T-helper 1 cell treated with Interleukin-12 subunit alpha and Interleukin-12 subunit beta and Interleukin-4 antibody, amounts not matched to agents 30 μg/mL and 1 μg/mL, for 36 hours (primary cell): ENCODE measurements at regions not wholly inside any gene's neighbourhood (a gene's known extent, or its start where the extent isn't known, plus 50 kb on each side); places are given as distances from the start of the nearest gene placed in this dataset.
"Not testable (repeated sequence)": the region's sequence is repeated elsewhere in the genome, so short reads cannot be mapped to it uniquely, and the experiment has no call there.

Source experiments
- H3K27ac Mint-ChIP-seq: one replicate; pipeline ENCODE4 v1.8.0; 2021; ENCODE audit warnings: mild to moderate bottlenecking, mixed read lengths
- H3K27me3 Mint-ChIP-seq: one replicate; pipeline ENCODE4 v1.8.0; 2021; ENCODE audit warnings: low read depth, mixed read lengths
- H3K36me3 Mint-ChIP-seq: one replicate; pipeline ENCODE4 v1.8.0; 2021; ENCODE audit warnings: low read depth, mixed read lengths
- H3K4me1 Mint-ChIP-seq: one replicate; pipeline ENCODE4 v1.8.0; 2021; ENCODE audit warnings: low read depth, mixed read lengths
- H3K4me3 Mint-ChIP-seq: one replicate; pipeline ENCODE4 v1.8.0; 2021; ENCODE audit warnings: mild to moderate bottlenecking, moderate library complexity, mixed read lengths
- H3K9me3 Mint-ChIP-seq: one replicate; pipeline ENCODE4 v1.8.0; 2021; ENCODE audit warnings: mixed read lengths

GRCh38 chr7:66528652-66529051 is 100.0 kb upstream of the KCTD7 start:
- H3K36me3 Mint-ChIP-seq: peaks cover 1% of the 10 kb centered on the region
- no peaks in the 10 kb centered on the region for H3K27me3 Mint-ChIP-seq
- no peak overlapping the region for H3K27ac Mint-ChIP-seq
- H3K4me3 Mint-ChIP-seq: no peak overlapping the region
- H3K4me1 Mint-ChIP-seq: no peaks in the 10 kb centered on the region
- H3K9me3 Mint-ChIP-seq: no peaks in the 10 kb centered on the region

- no peaks in the 10 kb centered on the region for H3K9me3 Mint-ChIP-seq
- peaks cover 1% of the 10 kb centered on the region for H3K36me3 Mint-ChIP-seq
- H3K4me3 Mint-ChIP-seq: no peak overlapping the region
- H3K27ac Mint-ChIP-seq: no peak overlapping the region
- H3K27me3 Mint-ChIP-seq: no peaks in the 10 kb centered on the region
- H3K4me1 Mint-ChIP-seq: no peaks in the 10 kb centered on the region
These were observed 98.6 kb upstream of the KCTD7 start for GRCh38 chr7:66529883-66530610.

GRCh38 chr7:66535414-66536329 is 93.0 kb upstream of the KCTD7 start:
- Mint-ChIP-seq H3K9me3 (no peaks in the 10 kb centered on the region), H3K27ac (no peak overlapping the region), H3K36me3 (peaks cover 3% of the 10 kb centered on the region), H3K27me3 (no peaks in the 10 kb centered on the region), H3K4me3 (no peak overlapping the region), H3K4me1 (no peaks in the 10 kb centered on the region)

DNA sequence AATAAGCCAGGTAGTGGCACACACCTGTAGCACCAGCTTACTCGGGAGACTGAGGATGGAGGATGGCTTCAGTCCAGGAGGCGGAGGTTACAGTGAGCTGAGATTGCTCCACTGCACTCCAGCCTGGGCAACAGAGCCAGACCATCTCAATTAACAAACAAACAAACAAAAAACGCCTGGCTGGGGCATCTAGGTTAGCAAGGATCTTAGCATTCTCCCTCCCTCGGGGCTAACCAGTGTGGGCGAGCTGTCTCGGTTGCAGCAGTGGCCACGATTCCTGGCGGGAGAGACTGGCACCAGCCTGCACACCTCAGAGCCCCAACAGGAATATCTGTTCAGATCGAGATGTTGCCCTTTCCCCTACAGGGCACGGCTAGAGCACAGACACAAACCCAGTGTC is 91.3 kb upstream of the KCTD7 start:
- Mint-ChIP-seq H3K27ac (no peak overlapping the region), H3K27me3 (no peaks in the 10 kb centered on the region), H3K4me3 (no peak overlapping the region), H3K36me3 (peaks cover 3% of the 10 kb centered on the region), H3K9me3 (no peaks in the 10 kb centered on the region), H3K4me1 (no peaks in the 10 kb centered on the region)

- Mint-ChIP-seq H3K36me3 (peaks cover 1% of the 10 kb centered on the region), H3K27ac (no peak overlapping the region), H3K4me1 (peaks cover 3% of the 10 kb centered on the region), H3K27me3 (no peaks in the 10 kb centered on the region), H3K9me3 (no peaks in the 10 kb centered on the region), H3K4me3 (no peak overlapping the region)
These were observed 90.8 kb upstream of the KCTD7 start for GRCh38 chr7:66537876-66538275.

- Mint-ChIP-seq H3K4me3 (no peak overlapping the region), H3K9me3 (no peaks in the 10 kb centered on the region), H3K36me3 (peaks cover 1% of the 10 kb centered on the region), H3K27me3 (no peaks in the 10 kb centered on the region), H3K27ac (no peak overlapping the region), H3K4me1 (peaks cover 3% of the 10 kb centered on the region)
These were observed 89.4 kb upstream of the KCTD7 start for GRCh38 chr7:66539264-66539623.

GRCh38 chr7:66539902-66540375 is 88.7 kb upstream of the KCTD7 start:
- peaks cover 3% of the 10 kb centered on the region for H3K4me1 Mint-ChIP-seq

DNA sequence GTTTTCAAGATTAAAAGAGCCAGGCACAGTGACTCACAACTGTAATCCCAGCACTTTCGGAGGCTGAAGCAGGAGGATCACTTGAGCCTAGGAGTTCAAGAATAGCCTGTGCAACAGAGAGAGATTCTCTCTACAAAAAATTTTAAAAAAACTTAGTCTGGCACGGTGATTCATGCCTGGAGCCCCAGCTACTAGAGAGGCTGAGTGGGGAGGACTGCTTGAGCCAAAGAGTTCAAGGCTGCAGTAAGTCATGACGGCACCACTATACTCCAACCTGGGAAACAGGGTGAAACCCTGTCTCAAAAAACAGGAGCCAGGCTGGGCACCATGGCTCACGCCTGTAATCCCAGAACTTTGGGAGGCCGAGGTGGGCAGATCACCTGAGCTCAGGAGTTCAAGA is 86.6 kb upstream of the KCTD7 start:
- Mint-ChIP-seq H3K4me1 (peaks cover 3% of the 10 kb centered on the region), H3K9me3 (no peaks in the 10 kb centered on the region), H3K36me3 (peaks cover 2% of the 10 kb centered on the region), H3K4me3 (no peak overlapping the region), H3K27ac (no peak overlapping the region), H3K27me3 (no peaks in the 10 kb centered on the region)

More at GRCh38 chr7:66539902-66540375, 88.7 kb upstream of the KCTD7 start:
- Mint-ChIP-seq H3K27ac (no peak overlapping the region), H3K4me3 (no peak overlapping the region), H3K27me3 (no peaks in the 10 kb centered on the region), H3K36me3 (peaks cover 1% of the 10 kb centered on the region), H3K9me3 (no peaks in the 10 kb centered on the region)

DNA sequence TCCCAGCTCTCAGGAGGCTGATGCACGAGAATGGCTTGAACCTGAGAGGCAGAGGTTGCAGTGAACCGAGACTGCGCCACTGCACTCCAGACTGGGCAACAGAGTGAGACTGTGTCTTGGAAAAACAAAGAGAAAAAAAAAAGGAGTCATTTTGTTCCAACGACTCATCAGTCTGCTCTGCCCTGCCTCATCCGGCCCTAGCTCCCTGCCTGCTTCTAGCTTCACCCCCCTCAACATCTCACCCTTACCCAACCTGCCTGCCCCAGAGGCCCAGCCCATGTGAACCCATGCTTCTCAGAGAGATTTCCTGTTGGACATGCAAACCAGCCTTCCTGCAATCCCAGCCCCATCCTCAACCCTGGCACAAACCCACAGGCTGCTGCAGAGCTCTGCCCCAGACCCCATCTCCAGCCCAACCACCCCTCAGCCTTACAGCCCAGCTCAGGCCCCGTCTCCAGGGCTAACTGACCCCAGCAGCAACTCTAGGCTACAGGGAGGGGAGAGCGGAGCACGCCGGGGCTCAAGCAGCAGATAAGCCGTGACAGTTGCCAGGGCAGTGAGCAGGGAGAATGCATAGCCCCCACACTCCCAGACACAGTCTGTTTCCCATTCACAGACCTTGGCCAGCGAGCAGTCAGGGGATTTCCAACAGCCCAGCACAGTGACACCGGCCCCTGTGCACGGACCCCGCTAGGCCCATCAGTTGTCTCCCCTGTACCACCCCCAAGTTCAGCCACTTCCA is 86.0 kb upstream of the KCTD7 start:
- peaks cover 3% of the 10 kb centered on the region for H3K4me1 Mint-ChIP-seq
- no peaks in the 10 kb centered on the region for H3K27me3 Mint-ChIP-seq
- H3K9me3 Mint-ChIP-seq: no peaks in the 10 kb centered on the region
- H3K4me3 Mint-ChIP-seq: no peak overlapping the region
- H3K36me3 Mint-ChIP-seq: peaks cover 2% of the 10 kb centered on the region
- peak overlapping the region; percentile 57 for H3K27ac Mint-ChIP-seq

- no peaks in the 10 kb centered on the region for H3K27me3 Mint-ChIP-seq
- H3K27ac Mint-ChIP-seq: no peak overlapping the region
- no peak overlapping the region for H3K4me3 Mint-ChIP-seq
- H3K36me3 Mint-ChIP-seq: peaks cover 24% of the 10 kb centered on the region
- no peaks in the 10 kb centered on the region for H3K9me3 Mint-ChIP-seq
- no peaks in the 10 kb centered on the region for H3K4me1 Mint-ChIP-seq
These were observed 79.2 kb upstream of the KCTD7 start for GRCh38 chr7:66549466-66549865.

GRCh38 chr7:66553001-66553400 is 75.7 kb upstream of the KCTD7 start:
- Mint-ChIP-seq H3K27ac (no peak overlapping the region), H3K4me1 (no peaks in the 10 kb centered on the region), H3K36me3 (peaks cover 25% of the 10 kb centered on the region), H3K9me3 (no peaks in the 10 kb centered on the region), H3K27me3 (no peaks in the 10 kb centered on the region), H3K4me3 (no peak overlapping the region)

GRCh38 chr7:66553675-66554074 is 75.0 kb upstream of the KCTD7 start:
- H3K27ac Mint-ChIP-seq, H3K9me3 Mint-ChIP-seq, H3K4me1 Mint-ChIP-seq, H3K4me3 Mint-ChIP-seq, H3K27me3 Mint-ChIP-seq: not testable (repeated sequence)
- peaks cover 22% of the 10 kb centered on the region for H3K36me3 Mint-ChIP-seq

DNA sequence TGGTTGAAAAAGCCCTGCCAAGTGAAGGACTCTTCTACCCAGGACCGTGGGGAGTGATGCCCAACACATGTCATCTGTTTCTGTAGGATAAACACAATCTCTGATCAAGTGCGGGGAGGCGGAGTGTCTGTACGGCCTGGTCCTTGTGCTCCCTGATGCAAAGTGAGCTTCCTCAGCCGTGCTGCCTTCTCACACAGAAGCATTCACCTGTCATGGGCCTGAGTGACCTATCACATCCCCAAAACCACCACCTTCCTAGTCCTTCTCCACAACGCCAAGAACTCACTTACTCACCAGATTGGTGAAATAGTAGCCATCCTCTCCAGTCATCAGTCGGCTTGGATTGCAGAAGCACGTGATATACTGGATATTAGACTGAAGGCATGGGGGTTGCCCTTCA is 74.4 kb upstream of the KCTD7 start:
- not testable (repeated sequence) for H3K4me3 Mint-ChIP-seq, H3K9me3 Mint-ChIP-seq, H3K4me1 Mint-ChIP-seq, H3K27me3 Mint-ChIP-seq, H3K27ac Mint-ChIP-seq
- peaks cover 22% of the 10 kb centered on the region for H3K36me3 Mint-ChIP-seq

GRCh38 chr7:66554842-66555430 is 73.7 kb upstream of the KCTD7 start:
- H3K9me3 Mint-ChIP-seq, H3K4me1 Mint-ChIP-seq, H3K27ac Mint-ChIP-seq, H3K27me3 Mint-ChIP-seq, H3K4me3 Mint-ChIP-seq: not testable (repeated sequence)
- H3K36me3 Mint-ChIP-seq: peaks cover 22% of the 10 kb centered on the region
